Stimulated activated CD4-positive, alpha-beta T cell treated with anti-CD3 and anti-CD28 coated beads, Interleukin-2, amount 100 ng/mL, for 24 hours (primary cell): ENCODE measurements at regions not wholly inside any gene's neighbourhood (a gene's known extent, or its start where the extent isn't known, plus 50 kb on each side); places are given as distances from the start of the nearest gene placed in this dataset.
A peak's percentile ranks its signal among the peaks of the same experiment; 100 is the strongest.

Experiments
- DNase-seq, 2 donors: peaks; one replicate each; pipeline ENCODE4 v3.0.0-alpha.2; 2020

- no peak for DNase-seq
Measured at GRCh38 chr18:48488388-48488850, 50.4 kb upstream of the CTIF start.

- DNase-seq: no peak
Measured at GRCh38 chr18:48486754-48487153, 52.1 kb upstream of the CTIF start.

GRCh38 chr18:48485828-48486405 is 52.9 kb upstream of the CTIF start:
- no peak for DNase-seq

DNA sequence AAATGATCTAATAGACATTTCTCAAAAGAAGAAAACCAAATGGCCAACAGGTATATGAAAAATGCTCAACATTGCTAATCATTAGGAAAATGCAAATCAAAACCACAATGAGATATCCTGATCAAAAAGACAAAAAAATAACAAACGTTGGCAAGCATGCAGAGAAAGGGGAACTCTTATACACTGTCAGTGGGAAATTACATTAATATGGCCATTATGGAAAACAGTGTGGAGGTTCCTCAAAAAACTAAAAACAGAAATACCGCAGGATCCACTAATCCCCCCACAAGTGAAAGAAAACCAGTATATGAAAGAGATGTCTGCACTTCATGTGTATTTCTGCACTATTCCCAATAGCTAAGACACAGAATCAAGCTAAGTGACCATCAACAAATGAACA is 57.7 kb upstream of the CTIF start:
- DNase-seq: no peak

GRCh38 chr18:48479531-48479930 is 59.3 kb upstream of the CTIF start:
- DNase-seq: no peak

GRCh38 chr18:48477348-48477747 is 61.5 kb upstream of the CTIF start:
- no peak for DNase-seq

DNA sequence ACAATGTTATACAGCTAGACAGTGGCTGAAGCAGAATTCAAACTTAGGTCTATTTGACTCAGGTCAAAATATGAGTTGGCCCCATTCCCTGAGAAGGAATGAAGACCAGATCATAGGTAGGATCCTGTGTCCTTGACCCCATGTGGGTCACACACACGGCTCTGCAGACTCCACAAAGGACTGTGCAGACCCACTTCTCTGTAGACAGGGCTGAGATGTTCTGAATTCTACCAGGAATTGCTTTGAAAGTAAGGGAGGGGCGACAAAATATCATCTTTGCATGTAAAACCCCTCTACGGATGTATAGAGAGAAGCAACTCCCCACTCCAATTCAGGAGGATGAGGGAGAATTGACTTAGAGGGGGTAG is 62.3 kb upstream of the CTIF start:
- DNase-seq: no peak

- peak in 1 of 2 donors; percentile 15 for DNase-seq
Measured at GRCh38 chr18:48475635-48476549, 62.9 kb upstream of the CTIF start.

GRCh38 chr18:48473816-48474215 is 64.6 kb upstream of the ZBTB7C start:
- no peak for DNase-seq

DNA sequence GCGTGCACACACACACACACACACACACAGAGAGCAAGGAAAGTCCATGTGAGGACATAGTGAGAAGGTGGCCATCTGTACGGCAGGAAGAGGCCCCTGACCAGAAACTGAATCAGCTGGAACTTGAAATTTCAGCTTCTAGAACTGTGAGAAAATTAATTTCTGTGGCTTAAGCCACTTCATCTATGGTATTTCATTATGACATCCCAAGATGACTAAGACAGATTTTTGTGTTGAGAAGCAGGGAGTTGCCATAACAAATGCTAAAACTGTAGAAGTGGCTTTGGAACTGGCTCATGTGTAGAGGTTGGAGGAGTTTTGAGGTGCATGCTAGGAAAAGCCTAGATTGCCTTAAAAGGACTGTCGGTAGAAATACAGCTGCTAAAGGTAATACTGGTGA is 63.4 kb upstream of the ZBTB7C start:
- no peak for DNase-seq

- DNase-seq: no peak
Measured at GRCh38 chr18:48470484-48471180, 61.4 kb upstream of the ZBTB7C start.

DNA sequence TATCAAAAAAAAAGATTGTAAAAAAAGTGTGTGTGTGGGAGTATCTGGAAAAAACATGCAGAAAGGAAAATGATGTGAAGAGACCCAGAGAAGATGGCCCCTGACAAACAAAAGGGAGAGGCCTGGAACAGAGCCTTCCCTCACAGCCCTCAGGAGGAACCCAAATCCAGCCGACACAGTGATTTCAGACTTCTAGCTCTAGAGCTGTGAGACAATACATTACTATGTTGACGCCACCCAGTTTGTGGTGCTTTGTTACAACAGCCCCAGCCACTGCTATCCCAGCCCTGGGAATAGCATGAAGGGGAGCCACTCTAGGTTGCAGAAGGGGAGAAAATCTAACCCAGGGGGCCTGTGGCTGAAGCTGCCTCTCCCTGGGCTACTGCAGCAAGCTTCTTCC is 59.0 kb upstream of the ZBTB7C start:
- DNase-seq: no peak

DNA sequence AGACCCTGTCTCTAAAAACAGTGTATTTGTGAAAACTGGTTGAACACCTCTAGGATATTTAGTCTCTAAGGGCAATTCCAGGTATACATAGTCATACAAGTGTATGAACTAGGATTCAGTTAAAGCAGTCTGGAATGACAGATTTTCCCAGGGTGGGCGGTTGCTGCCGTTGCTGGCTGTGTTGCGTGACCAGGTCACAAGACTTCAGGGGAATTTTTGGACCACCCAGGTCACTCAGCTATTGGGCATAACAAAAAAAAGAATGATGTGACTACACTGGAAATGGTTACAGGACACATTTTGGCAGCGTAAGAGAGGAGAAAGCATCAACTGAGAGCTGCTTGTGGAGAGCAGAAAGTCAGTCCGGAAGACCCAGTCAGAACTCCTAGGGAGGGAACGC is 58.0 kb upstream of the ZBTB7C start:
- no peak for DNase-seq

DNA sequence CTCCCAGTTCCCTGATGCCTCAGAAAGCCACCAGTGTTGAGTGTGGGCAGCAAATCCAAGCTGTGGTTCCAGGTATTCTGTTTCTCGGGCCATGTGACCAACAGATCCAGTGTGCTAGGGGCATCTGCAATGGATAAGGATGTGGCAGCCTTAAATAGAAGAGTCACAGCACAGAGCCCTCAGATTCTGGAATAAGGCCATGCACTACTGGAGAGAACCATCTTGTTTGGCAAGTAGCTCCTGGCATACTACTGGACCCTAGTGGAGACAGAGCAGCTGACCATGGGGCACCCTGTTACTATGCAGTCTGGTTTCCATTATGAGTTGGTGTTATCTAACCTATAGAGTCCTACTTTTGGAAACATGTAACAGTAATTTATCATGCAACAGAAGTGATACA is 53.3 kb upstream of the ZBTB7C start:
- no peak for DNase-seq

DNA sequence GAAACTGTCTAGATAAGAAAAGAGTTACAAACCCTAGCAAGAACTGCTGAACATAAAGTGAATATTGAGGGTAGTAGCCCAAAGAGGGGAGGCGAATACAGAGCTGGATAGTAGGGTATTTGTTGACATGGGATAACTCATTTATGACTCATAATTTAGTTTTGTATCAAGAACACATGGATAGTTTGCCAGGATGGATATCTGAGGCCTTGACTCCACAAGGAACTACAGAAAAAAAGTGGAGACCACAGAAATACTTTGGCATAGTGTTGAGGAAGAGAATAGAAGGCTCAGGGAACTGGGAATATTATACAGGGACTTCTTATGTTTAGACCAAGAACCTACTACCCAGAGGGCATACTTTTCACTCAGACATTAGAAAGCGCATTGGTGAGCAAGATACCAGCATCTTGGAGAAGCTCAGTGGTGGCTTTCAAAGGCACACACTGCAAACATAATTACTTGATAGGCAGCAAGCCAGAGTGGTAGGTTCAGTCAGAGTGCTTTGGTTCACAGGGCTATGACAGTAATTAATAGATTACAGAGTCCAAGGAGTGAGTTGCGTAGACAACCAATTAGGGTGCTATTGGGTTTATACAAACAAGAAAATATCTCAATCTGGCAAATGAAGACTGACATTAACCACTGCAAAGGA is 51.9 kb upstream of the ZBTB7C start:
- no peak for DNase-seq

GRCh38 chr18:48459465-48459864 is 50.3 kb upstream of the ZBTB7C start:
- no peak for DNase-seq

GRCh38 chr18:48459016-48459415 is 49.8 kb upstream of the ZBTB7C start:
- no peak for DNase-seq
